GM23338 (cell line): ENCODE measurements at regions not wholly inside any gene's neighbourhood (a gene's known extent, or its start where the extent isn't known, plus 50 kb on each side); places are given as distances from the start of the nearest gene placed in this dataset.

Experiments
- ATAC-seq: fragments of 200-7000 bp; cut with Tn5 transposase; 3 replicates; pipeline ENCODE4 v1.9.1; 2020
- DNase-seq: peaks from one replicate; pipeline ENCODE4 v3.0.0-alpha.2; 2015; ENCODE audit warnings: low spot score
- H2AFZ ChIP-seq: fragments of 200-600 bp; sonication (generic); 2 replicates; pipeline ENCODE4 v1.8.0; 2016; ENCODE audit warnings: antibody characterized with exemption, mild to moderate bottlenecking, moderate library complexity
- H3F3A ChIP-seq: fragments of 200-600 bp; sonication (generic); replicated peaks from 2 replicates; pipeline ENCODE4 v1.8.0; 2017; ENCODE audit warnings: antibody characterized with exemption, mixed run types, low read depth
- H3K27ac ChIP-seq: fragments of 200-600 bp; sonication (generic); 2 replicates; pipeline ENCODE4 v1.6.1; 2016; ENCODE audit warnings: low read depth
- H3K27me3 ChIP-seq: fragments of 200-600 bp; sonication (generic); 2 replicates; pipeline ENCODE4 v1.8.0; 2016; ENCODE audit warnings: mild to moderate bottlenecking, mixed run types, moderate library complexity; ENCODE audit not compliant: insufficient read depth
- H3K36me3 ChIP-seq: fragments of 200-600 bp; sonication (generic); 2 replicates; pipeline ENCODE4 v1.8.0; 2016; ENCODE audit warnings: mild to moderate bottlenecking; ENCODE audit not compliant: insufficient read depth
- H3K4me1 ChIP-seq: fragments of 200-600 bp; sonication (generic); 2 replicates; pipeline ENCODE4 v1.8.0; 2016; ENCODE audit warnings: mild to moderate bottlenecking, moderate library complexity; ENCODE audit not compliant: insufficient read depth
- H3K4me2 ChIP-seq: fragments of 200-600 bp; sonication (generic); 2 replicates; pipeline ENCODE4 v1.7.1; 2017; ENCODE audit warnings: mixed run types
- H3K4me3 ChIP-seq: fragments of 200-600 bp; sonication (generic); 2 replicates; pipeline ENCODE4 v1.6.1; 2016; ENCODE audit warnings: mixed run types
- H3K79me2 ChIP-seq: fragments of 200-600 bp; sonication (generic); replicated peaks from 2 replicates; pipeline ENCODE4 v1.8.0; 2017; ENCODE audit warnings: mild to moderate bottlenecking; ENCODE audit not compliant: insufficient read depth
- H3K9me2 ChIP-seq: fragments of 200-600 bp; sonication (generic); 2 replicates; pipeline ENCODE4 v1.8.0; 2017; ENCODE audit not compliant: insufficient read depth
- H4K20me1 ChIP-seq: fragments of 200-600 bp; sonication (generic); replicated peaks from 2 replicates; pipeline ENCODE4 v1.8.0; 2017; ENCODE audit warnings: mild to moderate bottlenecking; ENCODE audit not compliant: insufficient read depth
- H3K27ac Mint-ChIP-seq: 2 replicates; pipeline ENCODE4 v1.8.0; 2020; ENCODE audit warnings: inconsistent platforms, mild to moderate bottlenecking, moderate library complexity, mixed read lengths
- H3K27me3 Mint-ChIP-seq: 3 replicates; pipeline ENCODE4 v1.8.0; 2022; ENCODE audit warnings: low read depth, mild to moderate bottlenecking, moderate library complexity, mixed read lengths, inconsistent platforms; ENCODE audit not compliant: insufficient read depth, poor library complexity
- H3K36me3 Mint-ChIP-seq: 3 replicates; pipeline ENCODE4 v1.8.0; 2021; ENCODE audit warnings: low read depth, mild to moderate bottlenecking, inconsistent platforms, moderate library complexity, mixed read lengths
- H3K4me1 Mint-ChIP-seq: 3 replicates; pipeline ENCODE4 v1.8.0; 2020; ENCODE audit warnings: mild to moderate bottlenecking, inconsistent platforms, mixed read lengths
- H3K4me3 Mint-ChIP-seq: 3 replicates; pipeline ENCODE4 v1.8.0; 2021; ENCODE audit warnings: moderate library complexity, mild to moderate bottlenecking, inconsistent platforms, mixed read lengths
- H3K9me3 Mint-ChIP-seq: 3 replicates; pipeline ENCODE4 v1.8.0; 2020; ENCODE audit warnings: moderate library complexity, mild to moderate bottlenecking, inconsistent platforms, mixed read lengths
- CTCF ChIP-seq, 2 experiments: fragments of 200-600 bp in 1 of 2; sonication (generic) in 1 of 2; conservative IDR thresholded peaks; 2 replicates each; pipeline versions ENCODE4 v1.5.1 to v1.6.1; 2016 to 2017; ENCODE audit warnings: antibody characterized with exemption in 2 of 2, low read depth in 2 of 2, mild to moderate bottlenecking in 2 of 2, moderate library complexity in 1 of 2
- EZH2 ChIP-seq: fragments of 200-600 bp; sonication (generic); IDR thresholded peaks from one replicate; pipeline ENCODE4 v1.8.0; 2017; ENCODE audit warnings: antibody characterized with exemption, mild to moderate bottlenecking, low read depth; ENCODE audit not compliant: unreplicated experiment
- STAT1 ChIP-seq: IDR thresholded peaks from one replicate; pipeline ENCODE4 v1.6.1; 2016; ENCODE audit warnings: antibody characterized with exemption; ENCODE audit not compliant: unreplicated experiment
- ZNF114 ChIP-seq: fragments of 250-450 bp; sonication (Bioruptor Pico); IDR thresholded peaks from 2 replicates; pipeline ENCODE4 v1.5.0; 2020; ENCODE audit warnings: mild to moderate bottlenecking, moderate library complexity
- ZNF331 ChIP-seq: fragments of 250-450 bp; sonication (Bioruptor Pico); IDR thresholded peaks from 2 replicates; pipeline ENCODE4 v1.5.0; 2020; ENCODE audit warnings: low read depth, mild to moderate bottlenecking, moderate library complexity
- ZNF462 ChIP-seq: fragments of 250-450 bp; sonication (Bioruptor Pico); IDR thresholded peaks from 2 replicates; pipeline ENCODE4 v1.5.0; 2020; ENCODE audit warnings: mild to moderate bottlenecking, moderate library complexity

DNA sequence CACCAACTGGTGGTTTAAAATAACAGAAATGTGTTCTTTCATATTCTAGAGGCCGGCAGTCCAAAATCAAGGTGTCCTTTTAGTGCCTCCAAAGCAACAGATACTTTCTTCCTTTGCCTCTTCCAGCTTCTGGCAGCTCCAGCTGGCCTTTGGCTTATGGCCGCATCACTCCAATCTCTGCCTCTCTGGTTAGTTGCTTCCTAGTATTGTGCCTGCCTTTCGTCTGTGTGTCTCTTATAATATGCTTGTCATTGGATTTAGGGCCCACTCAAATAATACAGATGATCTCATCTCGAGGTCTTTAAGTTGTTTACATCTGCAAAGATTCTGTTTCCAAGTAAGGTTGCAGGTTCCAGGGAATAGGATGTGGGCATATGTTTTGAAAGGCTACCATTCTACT, 855.2 kb upstream of the ID2 start (continued):
- TF ChIP-seq ZNF462, result no peak

GRCh38 chr2:7829241-7829640, 852.6 kb upstream of the ID2 start:
- no peaks in the 10 kb centered on the region for H3F3A ChIP-seq
- no peaks in the 10 kb centered on the region for H3K4me1 ChIP-seq
- H3K4me3 ChIP-seq, result no peak overlapping the region
- H3K79me2 ChIP-seq, result no peaks in the 10 kb centered on the region
- Mint-ChIP-seq H3K27ac (no peak overlapping the region), H3K4me3 (no peak overlapping the region), H3K9me3 (no peaks in the 10 kb centered on the region), H3K4me1 (peaks cover 4% of the 10 kb centered on the region; the same call in 2 of the 3 replicates), H3K27me3 (no peaks in the 10 kb centered on the region), H3K36me3 (no peaks in the 10 kb centered on the region)
- H3K27ac ChIP-seq, result no peak overlapping the region
- DNase-seq, result no peak
- no peak overlapping the region for H3K4me2 ChIP-seq
- H4K20me1 ChIP-seq, result no peaks in the 10 kb centered on the region
- H3K9me2 ChIP-seq, result peaks cover 9% of the 10 kb centered on the region; the same call in 1 of the 2 replicates
- H3K27me3 ChIP-seq, result no peaks in the 10 kb centered on the region
- ATAC-seq, result no peak
- no peaks in the 10 kb centered on the region for H3K36me3 ChIP-seq
- TF ChIP-seq CTCF (conservative IDR thresholded peaks at IDR 0.05; ENCODE audit: low read depth in 2 of 2), result no peak
- TF ChIP-seq ZNF114, result no peak
- no peak for TF ChIP-seq STAT1
- TF ChIP-seq ZNF331 (CRISPR knock-in tag), result no peak
- TF ChIP-seq EZH2, result no peak
- H2AFZ ChIP-seq, result 0 out of 2 replicates have a peak overlapping the region, but pooled peaks have one; percentile 48
